SK-N-SH treated with all-trans-retinoic acid at 6 μM for 48 hours (cell line): ENCODE measurements at regions not wholly inside any gene's neighbourhood (a gene's known extent, or its start where the extent isn't known, plus 50 kb on each side); places are given as distances from the start of the nearest gene placed in this dataset.

Source experiments
- ATAC-seq: fragments of 200-7000 bp; cut with Tn5 transposase; 3 replicates; pipeline ENCODE4 v1.9.1; 2020; ENCODE audit warnings: mild to moderate bottlenecking, moderate library complexity
- ARNTL ChIP-seq: fragments of 450-650 bp; formaldehyde crosslinking; IDR thresholded peaks from 2 replicates; pipeline ENCODE4 v1.5.0; 2020; ENCODE audit warnings: low read depth, mild to moderate bottlenecking, moderate library complexity, borderline replicate concordance
- BACH2 ChIP-seq: fragments of 250-450 bp; sonication (Bioruptor Pico); IDR thresholded peaks from 2 replicates; pipeline ENCODE4 v1.9.0; 2021; ENCODE audit warnings: mild to moderate bottlenecking, borderline replicate concordance
- CREB5 ChIP-seq: fragments of 250-450 bp; sonication (Bioruptor Pico); IDR thresholded peaks from 2 replicates; pipeline ENCODE4 v1.5.1; 2020; ENCODE audit warnings: low read depth, mild to moderate bottlenecking, moderate library complexity
- CSDC2 ChIP-seq: fragments of 250-450 bp; sonication (Bioruptor Pico); IDR thresholded peaks from 2 replicates; pipeline ENCODE4 v1.5.0; 2020; ENCODE audit warnings: mild to moderate bottlenecking, moderate library complexity
- CSRNP3 ChIP-seq: fragments of 250-450 bp; sonication (Bioruptor Pico); IDR thresholded peaks from 2 replicates; pipeline ENCODE4 v1.5.1; 2021; ENCODE audit warnings: mild to moderate bottlenecking, moderate library complexity
- ESRRG ChIP-seq: fragments of 250-450 bp; sonication (Bioruptor Pico); IDR thresholded peaks from 2 replicates; pipeline ENCODE4 v1.6.1; 2021; ENCODE audit warnings: mild to moderate bottlenecking
- ISL1 ChIP-seq: fragments of 250-450 bp; sonication (Bioruptor Pico); IDR thresholded peaks from 2 replicates; pipeline ENCODE4 v2.1.2; 2022; ENCODE audit warnings: mild to moderate bottlenecking, moderate library complexity
- OSR1 ChIP-seq: fragments of 250-450 bp; sonication (Bioruptor Pico); IDR thresholded peaks from 2 replicates; pipeline ENCODE4 v1.8.0; 2022; ENCODE audit warnings: moderate library complexity, mild to moderate bottlenecking, inconsistent platforms
- PATZ1 ChIP-seq: fragments of 250-450 bp; sonication (Bioruptor Pico); IDR thresholded peaks from 2 replicates; pipeline ENCODE4 v1.8.0; 2020; ENCODE audit warnings: mild to moderate bottlenecking, moderate library complexity, borderline replicate concordance
- POU6F1 ChIP-seq: fragments of 250-450 bp; sonication (Bioruptor Pico); IDR thresholded peaks from 2 replicates; pipeline ENCODE4 v1.8.0; 2021; ENCODE audit warnings: low read depth, mild to moderate bottlenecking, moderate library complexity, borderline replicate concordance
- PPARA ChIP-seq: fragments of 250-450 bp; sonication (Bioruptor Pico); IDR thresholded peaks from 2 replicates; pipeline ENCODE4 v1.5.0; 2020; ENCODE audit warnings: mild to moderate bottlenecking, borderline replicate concordance
- RARB ChIP-seq: fragments of 250-450 bp; sonication (Bioruptor Pico); IDR thresholded peaks from 2 replicates; pipeline ENCODE4 v1.8.0; 2021; ENCODE audit warnings: mild to moderate bottlenecking, moderate library complexity
- TCF4 ChIP-seq: fragments of 250-450 bp; sonication (Bioruptor Pico); IDR thresholded peaks from 2 replicates; pipeline ENCODE4 v1.8.0; 2021; ENCODE audit warnings: mild to moderate bottlenecking, moderate library complexity, borderline replicate concordance
- TOX ChIP-seq: fragments of 250-450 bp; sonication (Bioruptor Pico); IDR thresholded peaks from 2 replicates; pipeline ENCODE4 v1.8.0; 2021; ENCODE audit warnings: mild to moderate bottlenecking, moderate library complexity, borderline replicate concordance
- TSHZ2 ChIP-seq: fragments of 250-450 bp; sonication (Bioruptor Pico); IDR thresholded peaks from 2 replicates; pipeline ENCODE4 v1.5.0; 2020; ENCODE audit warnings: mild to moderate bottlenecking, moderate library complexity
- ZC3H10 ChIP-seq: fragments of 250-450 bp; sonication (Bioruptor Pico); IDR thresholded peaks from 2 replicates; pipeline ENCODE4 v1.5.1; 2021; ENCODE audit warnings: mild to moderate bottlenecking, moderate library complexity
- ZFP3 ChIP-seq: fragments of 250-450 bp; sonication (Bioruptor Pico); IDR thresholded peaks from 2 replicates; pipeline ENCODE4 v1.5.0; 2020; ENCODE audit warnings: mild to moderate bottlenecking, moderate library complexity
- ZFP30 ChIP-seq: fragments of 450-650 bp; formaldehyde crosslinking; IDR thresholded peaks from 2 replicates; pipeline ENCODE4 v1.5.0; 2022; ENCODE audit warnings: mild to moderate bottlenecking, moderate library complexity
- ZNF70 ChIP-seq: fragments of 450-650 bp; formaldehyde crosslinking; IDR thresholded peaks from 2 replicates; pipeline ENCODE4 v1.5.0; 2020; ENCODE audit warnings: mild to moderate bottlenecking, moderate library complexity

GRCh38 chr9:79796411-79796810 is 224.6 kb downstream of the TLE4 start:
- TF ChIP-seq TCF4 (CRISPR knock-in tag) (no peak), ARNTL (CRISPR knock-in tag) (no peak), OSR1 (no peak), ZNF70 (no peak), RARB (CRISPR knock-in tag) (no peak), CREB5 (CRISPR knock-in tag) (no peak), PATZ1 (CRISPR knock-in tag) (no peak), ZFP30 (no peak), ESRRG (CRISPR knock-in tag) (no peak), CSDC2 (no peak), TOX (no peak), CSRNP3 (CRISPR knock-in tag) (no peak)
- ATAC-seq: no peak

- ATAC-seq: no peak
- no peak for TF ChIP-seq RARB (CRISPR knock-in tag)
- TF ChIP-seq ZNF70: no peak
- no peak for TF ChIP-seq POU6F1 (CRISPR knock-in tag)
- no peak for TF ChIP-seq CSRNP3 (CRISPR knock-in tag)
- TF ChIP-seq ARNTL (CRISPR knock-in tag): no peak
- TF ChIP-seq ISL1 (CRISPR knock-in tag): no peak
- no peak for TF ChIP-seq BACH2 (CRISPR knock-in tag)
- TF ChIP-seq ZFP30: no peak
- no peak for TF ChIP-seq ESRRG (CRISPR knock-in tag)
- no peak for TF ChIP-seq OSR1
- TF ChIP-seq ZC3H10 (CRISPR knock-in tag): no peak
- no peak for TF ChIP-seq PPARA (CRISPR knock-in tag)
- TF ChIP-seq TSHZ2: no peak
- no peak for TF ChIP-seq ZFP3
- no peak for TF ChIP-seq TOX
- TF ChIP-seq PATZ1 (CRISPR knock-in tag): no peak
- TF ChIP-seq, all 23 proteins: peak for 0
Measured at GRCh38 chr9:79788662-79789061, 216.9 kb downstream of the TLE4 start.
